ENCODE measurements at regions not wholly inside any gene's neighbourhood (a gene's known extent, or its start where the extent isn't known, plus 50 kb on each side); places are given as distances from the start of the nearest gene placed in this dataset.

DNA sequence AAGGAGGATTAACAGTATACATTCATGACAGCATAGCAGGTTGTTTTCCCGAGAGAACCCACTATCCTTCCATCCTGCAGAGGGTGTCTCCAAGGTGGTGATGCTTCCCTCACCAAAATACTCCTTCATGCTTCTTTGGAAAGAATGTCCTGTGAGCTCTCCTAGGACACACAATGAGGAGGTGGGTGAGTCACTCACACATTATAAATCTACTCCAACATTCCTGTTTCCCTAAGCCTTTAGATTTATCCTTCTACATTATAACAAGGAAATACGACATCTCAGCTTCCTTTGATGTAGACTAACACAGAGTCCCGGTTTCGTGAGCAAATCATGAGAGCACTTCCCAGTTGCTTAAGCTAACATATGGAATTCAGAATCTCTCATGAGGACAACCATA, 689.7 kb upstream of the CELF2 start:
- TF ChIP-seq, protein P1, sequence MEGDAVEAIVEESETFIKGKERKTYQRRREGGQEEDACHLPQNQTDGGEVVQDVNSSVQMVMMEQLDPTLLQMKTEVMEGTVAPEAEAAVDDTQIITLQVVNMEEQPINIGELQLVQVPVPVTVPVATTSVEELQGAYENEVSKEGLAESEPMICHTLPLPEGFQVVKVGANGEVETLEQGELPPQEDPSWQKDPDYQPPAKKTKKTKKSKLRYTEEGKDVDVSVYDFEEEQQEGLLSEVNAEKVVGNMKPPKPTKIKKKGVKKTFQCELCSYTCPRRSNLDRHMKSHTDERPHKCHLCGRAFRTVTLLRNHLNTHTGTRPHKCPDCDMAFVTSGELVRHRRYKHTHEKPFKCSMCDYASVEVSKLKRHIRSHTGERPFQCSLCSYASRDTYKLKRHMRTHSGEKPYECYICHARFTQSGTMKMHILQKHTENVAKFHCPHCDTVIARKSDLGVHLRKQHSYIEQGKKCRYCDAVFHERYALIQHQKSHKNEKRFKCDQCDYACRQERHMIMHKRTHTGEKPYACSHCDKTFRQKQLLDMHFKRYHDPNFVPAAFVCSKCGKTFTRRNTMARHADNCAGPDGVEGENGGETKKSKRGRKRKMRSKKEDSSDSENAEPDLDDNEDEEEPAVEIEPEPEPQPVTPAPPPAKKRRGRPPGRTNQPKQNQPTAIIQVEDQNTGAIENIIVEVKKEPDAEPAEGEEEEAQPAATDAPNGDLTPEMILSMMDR (IDR thresholded peaks at IDR 0.05): no peak
- TF ChIP-seq EZH2phosphoT487 (IDR thresholded peaks at IDR 0.05): no peak
- TF ChIP-seq EZH2 (IDR thresholded peaks at IDR 0.05): no peak

Data from neural progenitor cell (in vitro differentiated cells).